Right kidney (tissue), 1 donor: ENCODE measurements at regions not wholly inside any gene's neighbourhood (a gene's known extent, or its start where the extent isn't known, plus 50 kb on each side); places are given as distances from the start of the nearest gene placed in this dataset.
"Not testable (repeated sequence)": the region's sequence is repeated elsewhere in the genome, so short reads cannot be mapped to it uniquely, and the experiment has no call there.

ENCODE experiments used
- DNase-seq: peaks from one replicate; pipeline ENCODE4 v3.0.0-alpha.2; 2016

GRCh38 chr7:20521243-20521642 lies 94.2 kb upstream of the ABCB5 start:
- DNase-seq, result no peak

- no peak for DNase-seq
Observed at GRCh38 chr7:20529260-20529659, 86.2 kb upstream of the ABCB5 start.

- no peak for DNase-seq
Observed at GRCh38 chr7:20532890-20533289, 82.6 kb upstream of the ABCB5 start.

- no peak for DNase-seq
Observed at GRCh38 chr7:20534543-20534942, 80.9 kb upstream of the ABCB5 start.

GRCh38 chr7:20535541-20535940 lies 79.9 kb upstream of the ABCB5 start:
- DNase-seq, result no peak

- DNase-seq, result no peak
Observed at GRCh38 chr7:20539201-20539600, 76.3 kb upstream of the ABCB5 start.

- DNase-seq, result no peak
Observed at GRCh38 chr7:20541608-20542349, 73.7 kb upstream of the ABCB5 start.

- DNase-seq, result no peak
Observed at GRCh38 chr7:20542594-20542993, 72.9 kb upstream of the ABCB5 start.

GRCh38 chr7:20543500-20543899 lies 72.0 kb upstream of the ABCB5 start:
- no peak for DNase-seq

GRCh38 chr7:20545016-20545415 lies 70.5 kb upstream of the ABCB5 start:
- no peak for DNase-seq

- DNase-seq, result not testable (repeated sequence)
Observed at GRCh38 chr7:20546958-20547357, 68.5 kb upstream of the ABCB5 start.

GRCh38 chr7:20554072-20554471 lies 61.4 kb upstream of the ABCB5 start:
- no peak for DNase-seq

GRCh38 chr7:20556091-20556490 lies 59.4 kb upstream of the ABCB5 start:
- DNase-seq, result no peak

GRCh38 chr7:20557116-20557515 lies 58.4 kb upstream of the ABCB5 start:
- no peak for DNase-seq

GRCh38 chr7:20558963-20559716 lies 56.3 kb upstream of the ABCB5 start:
- DNase-seq, result no peak

GRCh38 chr7:20559883-20560282 lies 55.6 kb upstream of the ABCB5 start:
- DNase-seq, result no peak

- no peak for DNase-seq
Observed at GRCh38 chr7:20560325-20561180, 54.9 kb upstream of the ABCB5 start.

- DNase-seq, result no peak
Observed at GRCh38 chr7:20561466-20561865, 54.0 kb upstream of the ABCB5 start.

GRCh38 chr7:20561908-20562307 lies 53.6 kb upstream of the ABCB5 start:
- DNase-seq, result no peak

GRCh38 chr7:20562461-20562860 lies 53.0 kb upstream of the ABCB5 start:
- DNase-seq, result no peak
